Mammary epithelial cell (primary cell): ENCODE measurements at regions not wholly inside any gene's neighbourhood (a gene's known extent, or its start where the extent isn't known, plus 50 kb on each side); places are given as distances from the start of the nearest gene placed in this dataset.

Experiments used
- CTCF ChIP-seq, 2 donors: IDR thresholded peaks in 1 of 2; conservative IDR thresholded peaks in 1 of 2; 2 replicates each; pipeline ENCODE4 v1.5.1; 2011 to 2012; ENCODE audit warnings: inconsistent platforms in 2 of 2, low read length in 2 of 2, mild to moderate bottlenecking in 2 of 2, control low read depth in 1 of 2, low read depth in 1 of 2; ENCODE audit not compliant: insufficient read depth in 1 of 2; ENCODE audit errors: extremely low read depth in 1 of 2
- EZH2 ChIP-seq: IDR thresholded peaks from 2 replicates; pipeline ENCODE4 v1.6.1; 2012; ENCODE audit warnings: low read length, inconsistent platforms, borderline replicate concordance

- TF ChIP-seq CTCF (conservative IDR thresholded peaks at IDR 0.05 in 1 of 2, IDR thresholded peaks at IDR 0.05 in 1 of 2; ENCODE audit: extremely low read depth in 1 of 2, insufficient read depth in 1 of 2, low read depth in 1 of 2, low read length in 2 of 2) (no peak), EZH2 (no peak)
Measured at GRCh38 chr2:12298352-12298751, 418.4 kb upstream of the TRIB2 start.
